DOHH2 (cell line): ENCODE measurements at regions not wholly inside any gene's neighbourhood (a gene's known extent, or its start where the extent isn't known, plus 50 kb on each side); places are given as distances from the start of the nearest gene placed in this dataset.

Source experiments
- H3F3A ChIP-seq: fragments of 200-600 bp; sonication (generic), shearing (Covaris generic); 2 replicates; pipeline ENCODE4 v1.6.0; 2016; ENCODE audit warnings: antibody characterized with exemption, mild to moderate bottlenecking; ENCODE audit not compliant: control insufficient read depth, insufficient read depth
- H3K27ac ChIP-seq: fragments of 200-600 bp; sonication (generic); 2 replicates; pipeline ENCODE4 v1.5.1; 2014; ENCODE audit warnings: low read depth, mild to moderate bottlenecking, low read length, moderate library complexity
- H3K27me3 ChIP-seq: fragments of 200-600 bp; sonication (generic); 2 replicates; pipeline ENCODE4 v1.6.1; 2014; ENCODE audit warnings: mild to moderate bottlenecking, low read length, mixed read lengths; ENCODE audit not compliant: control insufficient read depth
- H3K36me3 ChIP-seq: fragments of 200-600 bp; sonication (generic); 2 replicates; pipeline ENCODE4 v1.6.1; 2014; ENCODE audit warnings: mild to moderate bottlenecking, low read length, moderate library complexity, mixed read lengths; ENCODE audit not compliant: control insufficient read depth
- H3K4me1 ChIP-seq: fragments of 200-600 bp; sonication (generic); 2 replicates; pipeline ENCODE4 v1.6.1; 2014; ENCODE audit warnings: mild to moderate bottlenecking, low read length, mixed read lengths; ENCODE audit not compliant: control insufficient read depth
- H3K4me2 ChIP-seq: fragments of 200-600 bp; sonication (generic); 2 replicates; pipeline ENCODE4 v1.6.0; 2014; ENCODE audit warnings: mild to moderate bottlenecking, low read length, moderate library complexity
- H3K4me3 ChIP-seq: fragments of 200-600 bp; sonication (generic); 2 replicates; pipeline ENCODE4 v1.5.1; 2014; ENCODE audit warnings: mild to moderate bottlenecking, low read length, mixed read lengths
- H3K79me2 ChIP-seq: fragments of 200-600 bp; sonication (generic); 2 replicates; pipeline ENCODE4 v1.6.1; 2014; ENCODE audit warnings: mild to moderate bottlenecking, low read length, mixed read lengths; ENCODE audit not compliant: control insufficient read depth
- H3K9me2 ChIP-seq: fragments of 200-600 bp; sonication (generic); replicated peaks from 2 replicates; pipeline ENCODE4 v1.6.1; 2014; ENCODE audit warnings: mild to moderate bottlenecking, low read length, mixed read lengths; ENCODE audit not compliant: control insufficient read depth
- H3K9me3 ChIP-seq: fragments of 200-600 bp; sonication (generic); 2 replicates; pipeline ENCODE4 v1.6.1; 2014; ENCODE audit warnings: antibody characterized with exemption, low read length, mixed read lengths; ENCODE audit not compliant: control insufficient read depth, insufficient read depth
- H4K20me1 ChIP-seq: fragments of 200-600 bp; sonication (generic); 2 replicates; pipeline ENCODE4 v1.6.0; 2014; ENCODE audit warnings: low read depth, mild to moderate bottlenecking, antibody characterized with exemption, low read length, moderate library complexity; ENCODE audit not compliant: control insufficient read depth, insufficient read depth
- CTCF ChIP-seq: fragments of 200-600 bp; sonication (generic); IDR thresholded peaks from one replicate; pipeline ENCODE4 v1.5.1; 2014; ENCODE audit warnings: antibody characterized with exemption, mild to moderate bottlenecking, low read depth, low read length; ENCODE audit not compliant: poor library complexity, severe bottlenecking
- EZH2phosphoT487 ChIP-seq: fragments of 200-600 bp; sonication (generic); IDR thresholded peaks from 2 replicates; pipeline ENCODE4 v1.6.1; 2017; ENCODE audit warnings: borderline replicate concordance, mild to moderate bottlenecking, antibody characterized with exemption, low read length, moderate library complexity, mixed read lengths

- no peaks in the 10 kb centered on the region for H3K36me3 ChIP-seq
- no peaks in the 10 kb centered on the region for H3F3A ChIP-seq
- H3K4me3 ChIP-seq = no peak overlapping the region
- no peaks in the 10 kb centered on the region for H3K9me3 ChIP-seq
- H3K9me2 ChIP-seq = no peaks in the 10 kb centered on the region
- no peaks in the 10 kb centered on the region for H3K4me1 ChIP-seq
- no peaks in the 10 kb centered on the region for H3K79me2 ChIP-seq
- no peak overlapping the region for H3K4me2 ChIP-seq
- TF ChIP-seq CTCF = no peak
- no peak for TF ChIP-seq EZH2phosphoT487
- H3K27me3 ChIP-seq = no peaks in the 10 kb centered on the region
- H4K20me1 ChIP-seq = no peaks in the 10 kb centered on the region
- H3K27ac ChIP-seq = no peak overlapping the region
Measured at GRCh38 chr12:127448906-127449305, 818.1 kb upstream of the TMEM132C start.

- Histone ChIP-seq H3K27ac (no peak overlapping the region), H3K4me1 (no peaks in the 10 kb centered on the region), H3K4me2 (no peak overlapping the region), H3F3A (no peaks in the 10 kb centered on the region), H3K9me2 (no peaks in the 10 kb centered on the region), H3K79me2 (no peaks in the 10 kb centered on the region), H3K9me3 (peaks cover 3% of the 10 kb centered on the region; the same call in 1 of the 2 replicates), H4K20me1 (no peaks in the 10 kb centered on the region), H3K36me3 (no peaks in the 10 kb centered on the region), H3K27me3 (no peaks in the 10 kb centered on the region), H3K4me3 (no peak overlapping the region)
- TF ChIP-seq CTCF = no peak
- TF ChIP-seq EZH2phosphoT487 = no peak
Measured at GRCh38 chr12:127450826-127451225, 816.1 kb upstream of the TMEM132C start.

GRCh38 chr12:127455347-127456265 lies 811.4 kb upstream of the TMEM132C start:
- H3K36me3 ChIP-seq = no peaks in the 10 kb centered on the region
- no peaks in the 10 kb centered on the region for H3K9me2 ChIP-seq
- H4K20me1 ChIP-seq = no peaks in the 10 kb centered on the region
- H3K4me3 ChIP-seq = no peak overlapping the region
- no peak overlapping the region for H3K27ac ChIP-seq
- no peaks in the 10 kb centered on the region for H3F3A ChIP-seq
- no peak for TF ChIP-seq EZH2phosphoT487
- no peak overlapping the region for H3K4me2 ChIP-seq
- no peaks in the 10 kb centered on the region for H3K79me2 ChIP-seq
- H3K4me1 ChIP-seq = no peaks in the 10 kb centered on the region
- H3K9me3 ChIP-seq = peaks cover 8% of the 10 kb centered on the region; the same call in 1 of the 2 replicates
- H3K27me3 ChIP-seq = no peaks in the 10 kb centered on the region

GRCh38 chr12:127457726-127458125 lies 809.2 kb upstream of the TMEM132C start:
- Histone ChIP-seq H3K4me1 (no peaks in the 10 kb centered on the region), H3K27ac (no peak overlapping the region), H3K27me3 (no peaks in the 10 kb centered on the region), H3K79me2 (no peaks in the 10 kb centered on the region), H3K36me3 (no peaks in the 10 kb centered on the region), H3F3A (no peaks in the 10 kb centered on the region), H3K4me3 (no peak overlapping the region), H3K9me2 (no peaks in the 10 kb centered on the region), H3K9me3 (peaks cover 8% of the 10 kb centered on the region; the same call in 1 of the 2 replicates), H4K20me1 (no peaks in the 10 kb centered on the region), H3K4me2 (no peak overlapping the region)
- TF ChIP-seq CTCF (no peak), EZH2phosphoT487 (no peak)
